ENCODE measurements at regions not wholly inside any gene's neighbourhood (a gene's known extent, or its start where the extent isn't known, plus 50 kb on each side); places are given as distances from the start of the nearest gene placed in this dataset.

DNA sequence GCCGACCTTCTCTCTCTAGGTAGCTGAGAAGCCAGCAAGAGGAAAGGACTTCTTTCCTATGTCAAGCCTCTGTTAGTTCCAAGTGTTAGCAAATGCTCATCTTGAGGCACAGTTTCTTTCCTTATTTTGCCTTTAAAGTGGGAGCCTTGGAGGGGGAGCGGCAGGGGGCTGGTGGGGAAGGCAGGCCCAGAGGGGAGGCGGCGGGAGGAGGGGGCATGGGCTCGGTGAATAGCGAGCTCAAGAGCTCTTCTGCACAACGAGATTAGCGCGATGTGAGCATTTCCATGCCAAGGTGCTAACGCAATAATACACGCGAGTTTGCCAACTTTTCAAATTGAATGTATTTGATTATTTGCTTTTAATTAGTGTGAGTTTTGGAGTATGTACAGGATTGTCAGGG lies 372.6 kb downstream of the RPS6KC1 start:
- TF ChIP-seq, protein P1, sequence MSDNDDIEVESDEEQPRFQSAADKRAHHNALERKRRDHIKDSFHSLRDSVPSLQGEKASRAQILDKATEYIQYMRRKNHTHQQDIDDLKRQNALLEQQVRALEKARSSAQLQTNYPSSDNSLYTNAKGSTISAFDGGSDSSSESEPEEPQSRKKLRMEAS (IDR thresholded peaks at IDR 0.05) = no peak
- TF ChIP-seq YY1 (IDR thresholded peaks at IDR 0.05; ENCODE audit: low read depth) (no peak), RAD21 (IDR thresholded peaks at IDR 0.05; ENCODE audit: low read depth) (no peak), CREB1 (IDR thresholded peaks at IDR 0.05; ENCODE audit: low read depth) (no peak), EP300 (IDR thresholded peaks at IDR 0.05; ENCODE audit: borderline replicate concordance) (no peak), CEBPB (IDR thresholded peaks at IDR 0.05) (no peak), EGR1 (IDR thresholded peaks at IDR 0.05) (no peak)

Measured in Ishikawa (cell line).